NCI-H128 (cell line): ENCODE measurements at regions not wholly inside any gene's neighbourhood (a gene's known extent, or its start where the extent isn't known, plus 50 kb on each side); places are given as distances from the start of the nearest gene placed in this dataset.

Source experiments
- DNase-seq: peaks from one replicate; lab custom pipeline; 2025; ENCODE audit not compliant: unreplicated experiment; lab: John Stamatoyannopoulos, UW

GRCh38 chr12:73330584-73331351, 1058.6 kb downstream of the TRHDE start:
- no peak for DNase-seq

- no peak for DNase-seq
Observed at GRCh38 chr12:73341559-73342247, 1069.5 kb downstream of the TRHDE start.

- DNase-seq, result no peak
Observed at GRCh38 chr12:73342733-73343132, 1070.6 kb downstream of the TRHDE start.

GRCh38 chr12:73352826-73353225, 1080.7 kb downstream of the TRHDE start:
- DNase-seq, result no peak

GRCh38 chr12:73361156-73361863, 1089.1 kb downstream of the TRHDE start:
- DNase-seq, result no peak

GRCh38 chr12:73361864-73362230, 1089.7 kb downstream of the TRHDE start:
- no peak for DNase-seq

- DNase-seq, result no peak
Observed at GRCh38 chr12:73362666-73363065, 1090.5 kb downstream of the TRHDE start.

- no peak for DNase-seq
Observed at GRCh38 chr12:73372856-73373255, 1100.7 kb downstream of the TRHDE start.

GRCh38 chr12:73374360-73374759, 1102.2 kb downstream of the TRHDE start:
- DNase-seq, result no peak

GRCh38 chr12:73383584-73384222, 1111.5 kb downstream of the TRHDE start:
- DNase-seq, result no peak

- DNase-seq, result no peak
Observed at GRCh38 chr12:73384592-73384991, 1112.4 kb downstream of the TRHDE start.

- DNase-seq, result no peak
Observed at GRCh38 chr12:73390261-73390660, 1118.1 kb downstream of the TRHDE start.

GRCh38 chr12:73413051-73413450, 1124.6 kb upstream of the ATXN7L3B start:
- no peak for DNase-seq

GRCh38 chr12:73413974-73414373, 1123.7 kb upstream of the ATXN7L3B start:
- DNase-seq, result no peak

- DNase-seq, result no peak
Observed at GRCh38 chr12:73414926-73415325, 1122.7 kb upstream of the ATXN7L3B start.

GRCh38 chr12:73418541-73418940, 1119.1 kb upstream of the ATXN7L3B start:
- DNase-seq, result no peak

- no peak for DNase-seq
Observed at GRCh38 chr12:73421832-73422231, 1115.8 kb upstream of the ATXN7L3B start.

- no peak for DNase-seq
Observed at GRCh38 chr12:73424484-73424883, 1113.2 kb upstream of the ATXN7L3B start.

GRCh38 chr12:73445658-73446324, 1091.8 kb upstream of the ATXN7L3B start:
- DNase-seq, result no peak

- no peak for DNase-seq
Observed at GRCh38 chr12:73452672-73453469, 1084.8 kb upstream of the ATXN7L3B start.
